GM21529 (cell line): ENCODE measurements at regions not wholly inside any gene's neighbourhood (a gene's known extent, or its start where the extent isn't known, plus 50 kb on each side); places are given as distances from the start of the nearest gene placed in this dataset.

Experiments used
- ATAC-seq: cut with Tn5 transposase; IDR thresholded peaks from one replicate; pipeline ENCODE4 v1.9.1; 2021; ENCODE audit not compliant: unreplicated experiment

DNA sequence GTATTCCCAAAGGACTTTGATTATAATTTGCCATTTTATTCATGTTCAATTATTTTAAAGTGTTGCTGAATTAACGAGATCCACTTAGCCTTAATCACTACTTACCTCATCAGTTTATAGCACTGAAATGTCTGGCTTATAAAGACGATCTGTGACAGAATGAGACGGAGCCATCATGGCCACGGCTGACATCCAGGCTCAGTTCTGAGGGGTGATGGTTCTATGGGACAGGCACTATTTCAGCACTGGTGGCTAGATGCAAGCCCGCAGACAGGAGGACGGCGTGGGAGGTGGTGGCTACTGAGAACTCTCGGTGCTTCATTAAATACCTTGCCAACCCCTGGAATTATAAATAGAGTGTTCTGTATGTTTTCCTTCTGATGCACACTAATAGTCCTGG, 1084.2 kb upstream of the TENM3 start:
- no peak for ATAC-seq

DNA sequence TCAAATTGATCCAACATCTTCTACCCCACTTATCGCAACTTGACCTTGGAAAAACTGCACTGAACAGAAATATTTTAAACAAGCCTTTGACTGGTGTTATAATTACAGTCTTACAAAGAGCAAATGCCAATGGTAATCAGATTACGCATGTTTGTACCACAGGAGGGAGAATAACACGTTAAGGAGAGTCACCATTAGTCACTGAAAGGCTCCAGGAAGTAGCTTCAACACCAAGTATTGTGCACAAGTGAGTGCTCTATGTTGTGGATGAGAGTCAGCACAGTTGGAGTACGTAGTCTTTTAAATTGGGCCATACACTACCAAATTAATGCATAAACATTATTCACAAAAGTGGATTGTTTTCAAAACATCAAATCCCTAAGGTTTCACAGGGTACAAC, 1081.5 kb upstream of the TENM3 start:
- no peak for ATAC-seq

DNA sequence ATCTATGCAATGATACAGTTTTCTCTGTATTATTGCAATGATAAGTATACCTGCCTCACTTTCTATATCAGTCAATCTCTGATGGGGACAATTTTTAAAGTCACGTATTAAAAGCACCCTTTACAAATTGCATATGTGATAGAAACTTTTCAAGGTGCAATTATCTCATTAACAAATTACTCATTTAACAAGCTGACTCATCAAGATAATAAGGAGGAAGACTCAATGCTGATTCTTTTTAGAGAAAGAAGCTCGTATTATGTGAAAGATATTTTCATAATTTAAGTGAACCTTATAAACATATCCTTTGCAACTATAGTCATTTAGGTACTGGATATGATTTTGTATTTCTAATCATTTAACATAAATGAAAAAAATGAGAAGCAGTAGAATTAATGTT, 1080.9 kb upstream of the TENM3 start:
- ATAC-seq = no peak

DNA sequence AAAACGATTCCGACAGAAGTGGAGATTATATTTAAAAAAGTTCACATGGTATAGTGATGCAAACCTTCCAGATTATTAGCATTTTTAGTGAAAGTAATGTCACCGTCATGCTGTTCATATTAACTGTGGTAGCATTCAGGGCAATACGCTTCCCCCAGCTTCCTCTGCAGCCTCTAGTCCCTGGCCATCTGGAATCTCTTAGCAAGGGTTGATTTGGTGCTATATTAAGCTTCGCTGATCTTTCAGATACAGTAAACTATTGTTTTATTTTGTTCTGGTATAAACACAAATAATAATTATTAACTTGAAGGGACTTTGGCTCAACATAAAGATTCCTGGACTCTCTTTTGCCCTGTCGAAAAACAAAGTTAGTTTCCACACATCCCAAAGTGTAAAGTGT, 1080.5 kb upstream of the TENM3 start:
- no peak for ATAC-seq

DNA sequence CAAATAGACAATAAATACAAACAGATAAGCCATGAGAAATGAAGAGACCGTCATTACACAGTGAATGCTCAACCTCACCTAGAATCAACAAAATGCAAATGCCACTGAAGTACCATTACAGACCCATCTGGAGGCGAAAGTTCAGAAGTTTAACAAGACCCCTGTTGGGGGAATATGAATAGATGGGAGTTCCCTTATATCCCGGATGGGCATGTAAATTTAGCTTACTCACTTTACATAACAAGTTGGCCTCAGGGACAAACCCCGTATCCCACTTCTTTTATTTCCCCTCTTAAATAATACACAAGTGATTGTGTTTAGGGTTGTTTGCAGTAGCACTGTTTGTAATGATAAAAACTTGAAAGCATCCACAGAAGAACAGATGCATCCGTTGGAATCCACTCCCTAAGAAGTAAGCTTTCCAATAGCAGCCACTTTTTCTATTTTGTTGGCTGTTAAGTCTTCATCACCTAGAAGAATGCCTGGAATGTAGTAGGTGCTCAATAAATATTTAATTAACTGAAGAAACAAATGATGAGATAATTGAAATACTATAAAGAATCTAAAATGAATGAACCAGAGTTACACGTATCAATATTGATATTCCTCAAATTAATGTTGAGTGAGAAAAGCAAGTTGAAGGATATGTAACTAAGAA, 1076.3 kb upstream of the TENM3 start:
- no peak for ATAC-seq

DNA sequence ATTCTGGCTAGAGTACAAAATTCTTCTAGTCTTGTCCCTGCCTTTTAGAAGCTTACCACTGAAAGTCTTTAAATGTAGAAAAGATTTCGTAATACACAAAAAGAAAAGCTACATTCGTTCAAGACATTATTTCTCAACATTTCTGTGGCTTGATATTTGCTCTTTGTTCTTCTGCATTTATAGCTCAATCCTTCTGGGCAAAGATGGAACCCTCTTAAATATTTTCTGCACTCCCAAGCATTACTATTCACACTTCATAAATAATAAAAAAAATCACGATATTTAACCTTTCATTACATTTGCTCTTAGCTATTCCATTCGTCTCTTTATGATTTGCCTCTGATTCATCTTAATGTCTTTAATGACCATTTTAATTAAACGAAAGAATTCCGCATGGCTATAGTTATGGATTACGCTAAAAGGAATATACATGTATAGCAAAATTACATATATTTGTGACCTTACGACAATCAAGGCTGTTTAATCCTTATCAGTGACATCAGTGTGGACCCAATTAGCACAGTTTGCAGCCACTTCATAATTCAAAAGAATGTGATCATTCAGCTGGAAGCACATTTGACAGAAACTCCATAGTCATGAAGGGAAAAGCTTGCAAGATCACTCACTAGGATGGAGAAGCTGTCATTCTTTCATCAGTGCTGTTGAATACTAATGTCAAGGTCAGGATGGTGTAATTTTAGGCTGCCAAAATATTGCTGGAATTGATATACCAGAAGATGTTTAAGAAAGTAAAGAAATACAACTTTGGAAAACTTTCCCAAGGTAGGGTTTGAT, 1075.0 kb upstream of the TENM3 start:
- ATAC-seq = no peak

DNA sequence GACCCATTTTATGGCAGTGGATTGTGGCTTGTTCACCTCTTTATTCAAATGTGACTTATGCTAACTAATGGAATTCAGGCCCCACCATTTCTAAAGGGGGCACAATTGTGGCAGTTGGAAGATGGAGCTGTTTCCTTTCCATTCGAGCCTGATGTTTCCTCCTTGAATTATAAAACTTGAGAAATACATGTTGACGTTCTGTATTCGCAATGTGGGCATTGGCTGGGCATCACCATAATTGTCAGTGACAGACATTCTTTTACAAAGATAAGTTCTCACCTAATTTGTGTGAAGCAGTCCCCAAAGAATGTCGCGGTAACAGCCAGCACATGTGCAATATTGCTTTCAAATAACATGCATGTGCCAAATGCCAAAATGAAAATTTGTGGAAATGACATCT, 1070.2 kb upstream of the TENM3 start:
- ATAC-seq = no peak

DNA sequence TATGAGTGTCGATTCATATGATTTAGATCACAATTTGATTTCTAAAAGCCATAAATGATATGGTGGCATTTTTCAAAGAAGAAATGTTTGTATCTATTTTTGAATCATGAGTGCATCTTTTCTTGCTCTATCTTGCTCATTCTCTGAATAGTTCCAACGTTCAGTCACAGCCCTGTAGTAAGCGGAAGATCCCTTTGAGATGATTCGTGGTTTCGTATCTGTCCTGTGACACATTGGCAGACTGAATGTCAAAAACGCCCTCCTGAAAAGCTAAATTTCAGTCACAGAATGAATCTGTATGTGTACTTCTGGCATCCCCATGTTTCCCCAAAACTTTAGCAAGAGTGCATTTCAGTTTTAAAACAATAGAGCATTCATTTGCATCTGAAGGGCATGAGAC, 1066.9 kb upstream of the TENM3 start:
- no peak for ATAC-seq

DNA sequence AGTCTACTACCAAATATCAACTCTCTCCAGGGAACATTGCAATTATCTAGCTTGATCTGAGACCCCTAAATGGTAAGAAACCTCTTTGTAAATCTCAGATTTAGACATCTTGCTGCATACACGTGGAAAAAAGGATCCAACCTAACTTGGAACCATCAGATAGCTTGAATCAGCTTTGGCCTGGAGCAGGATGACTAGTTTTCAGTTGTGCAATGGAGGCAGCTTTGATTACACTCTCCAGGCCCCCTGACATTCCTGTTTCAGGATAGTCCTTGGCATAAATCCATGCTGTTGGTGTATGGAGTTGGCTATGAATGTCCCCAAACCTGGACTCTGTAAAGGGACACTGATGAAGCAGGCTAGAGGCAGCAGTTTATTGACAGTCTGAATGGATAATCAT, 1061.9 kb upstream of the TENM3 start:
- ATAC-seq = no peak

DNA sequence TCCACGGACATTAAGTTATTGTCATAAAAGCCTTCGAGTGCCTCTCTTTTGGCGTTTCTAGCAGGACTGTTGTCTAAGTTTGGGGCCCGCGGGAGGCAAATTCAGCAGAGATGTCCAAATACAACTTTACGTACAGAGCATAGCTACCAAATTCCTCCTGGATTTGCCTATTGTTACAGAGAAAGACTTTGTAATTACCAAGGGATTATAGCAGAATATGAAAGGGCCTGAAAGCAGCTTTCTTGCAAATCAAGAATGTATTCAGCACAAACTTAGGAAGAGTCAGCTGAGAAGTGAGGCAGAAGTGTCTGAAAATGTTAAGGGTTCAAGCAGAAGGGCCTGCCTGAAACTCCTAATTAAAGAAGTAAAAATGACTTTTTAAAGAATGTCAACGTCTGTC, 1053.5 kb upstream of the TENM3 start:
- no peak for ATAC-seq

DNA sequence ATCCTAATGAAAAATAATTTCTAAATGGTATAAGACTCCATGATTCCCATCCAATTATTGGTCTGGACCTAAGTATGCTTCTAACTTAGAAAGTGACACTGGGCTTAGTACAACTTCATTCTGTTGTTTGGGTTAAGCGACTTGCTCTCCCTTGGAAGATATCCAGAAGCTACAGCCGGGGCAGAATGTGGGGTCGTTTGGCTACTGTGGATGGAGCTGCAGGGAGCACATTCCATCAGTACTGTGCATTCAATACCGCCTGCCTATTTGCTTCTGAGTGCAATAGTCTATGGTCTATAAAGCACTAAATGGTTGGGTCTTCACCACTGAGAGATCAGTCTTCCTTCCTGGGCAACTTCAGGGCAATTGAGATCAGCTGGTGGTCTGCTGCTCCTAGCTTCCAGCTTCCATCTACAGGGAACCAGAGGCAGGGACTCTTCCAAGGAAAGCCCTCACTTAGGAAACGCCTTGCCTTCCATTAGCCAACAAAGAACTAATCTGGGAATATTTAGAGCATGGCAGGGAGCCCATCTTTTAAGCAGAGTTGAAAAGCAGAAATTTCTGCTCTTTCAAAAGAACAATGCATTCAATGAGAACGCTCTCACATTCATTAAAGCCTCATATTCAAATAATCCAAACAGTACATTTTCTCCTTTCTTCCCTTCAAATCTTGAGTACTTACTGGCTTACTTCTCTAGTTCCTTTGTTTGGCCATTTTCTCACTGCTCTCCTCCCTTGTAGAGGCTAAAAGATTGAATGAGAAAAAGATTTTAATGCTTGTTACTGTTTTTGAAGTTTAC, 1049.9 kb upstream of the TENM3 start:
- ATAC-seq = no peak

DNA sequence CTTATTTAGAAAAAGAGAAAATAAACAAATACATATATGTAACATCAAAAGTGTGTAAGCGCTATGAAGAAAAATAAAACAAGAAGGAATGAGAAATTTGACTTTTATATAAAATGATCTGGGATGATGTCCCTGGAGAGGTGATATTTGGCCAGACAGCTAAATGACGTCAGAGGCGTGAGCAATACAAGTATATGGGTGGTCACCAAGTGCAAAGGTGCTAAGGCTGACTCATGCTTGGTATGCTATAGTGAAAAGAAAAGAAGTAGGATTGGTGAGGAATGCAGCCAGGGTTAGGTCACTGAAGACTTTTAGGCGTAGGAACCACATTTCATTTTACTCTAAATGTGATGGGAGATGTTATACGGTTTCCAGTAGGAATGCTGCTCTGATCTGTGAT, 1049.1 kb upstream of the TENM3 start:
- no peak for ATAC-seq

DNA sequence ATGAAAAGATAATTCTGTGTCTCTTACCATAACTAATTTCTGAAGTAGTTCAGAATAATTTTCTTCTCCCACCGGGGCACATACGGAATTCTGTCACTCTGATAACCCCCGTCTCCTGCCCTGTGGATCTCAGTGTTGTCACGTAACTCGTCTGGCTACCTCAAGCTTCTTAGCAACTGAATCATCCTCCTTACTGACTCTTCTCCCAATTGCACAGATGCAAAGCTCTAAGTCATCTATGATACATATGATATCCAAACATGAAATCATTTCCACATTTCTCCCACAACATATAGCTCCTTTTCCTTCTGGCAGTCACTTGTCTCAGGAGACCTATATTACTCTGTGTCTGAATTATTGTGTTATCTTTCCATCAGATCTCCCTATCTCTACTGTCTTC, 1043.1 kb upstream of the TENM3 start:
- no peak for ATAC-seq

DNA sequence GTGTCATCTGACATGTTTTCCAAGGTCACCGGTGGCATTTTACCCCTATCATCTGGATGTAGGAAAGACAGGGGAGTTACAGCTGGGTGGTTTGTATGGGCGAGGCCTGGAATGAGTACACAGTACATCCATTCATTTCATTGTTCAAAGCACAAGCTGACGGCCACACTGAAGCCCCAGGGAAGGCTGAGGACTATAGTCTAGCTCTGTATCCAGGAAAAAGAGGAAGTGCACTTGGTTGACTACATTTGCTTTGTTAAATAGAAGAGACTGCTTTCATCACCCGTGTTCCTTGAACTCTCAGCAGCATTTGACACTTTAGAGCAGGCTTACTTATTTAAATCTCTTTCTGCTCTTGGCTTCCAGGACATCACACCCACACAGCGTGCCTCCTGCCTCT, 1041.0 kb upstream of the TENM3 start:
- ATAC-seq = no peak

DNA sequence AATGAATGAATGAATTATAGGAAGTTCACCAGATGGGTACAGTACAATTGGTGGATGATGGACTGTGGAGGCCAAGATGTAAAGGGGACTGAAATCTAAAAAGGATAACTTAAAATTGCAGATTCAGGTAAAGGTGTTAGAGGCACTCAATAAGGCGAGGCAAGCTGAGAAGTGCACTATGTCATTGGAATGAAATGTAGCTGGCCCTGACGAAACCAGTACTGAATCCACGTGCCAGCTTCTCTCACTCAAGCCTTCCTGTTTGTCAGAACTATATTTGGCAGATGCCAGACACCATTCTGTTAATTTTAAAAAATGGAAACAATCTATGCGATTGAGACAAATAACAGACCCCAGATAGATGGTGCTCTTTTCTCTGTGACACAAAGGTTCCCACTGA, 1039.1 kb upstream of the TENM3 start:
- no peak for ATAC-seq

DNA sequence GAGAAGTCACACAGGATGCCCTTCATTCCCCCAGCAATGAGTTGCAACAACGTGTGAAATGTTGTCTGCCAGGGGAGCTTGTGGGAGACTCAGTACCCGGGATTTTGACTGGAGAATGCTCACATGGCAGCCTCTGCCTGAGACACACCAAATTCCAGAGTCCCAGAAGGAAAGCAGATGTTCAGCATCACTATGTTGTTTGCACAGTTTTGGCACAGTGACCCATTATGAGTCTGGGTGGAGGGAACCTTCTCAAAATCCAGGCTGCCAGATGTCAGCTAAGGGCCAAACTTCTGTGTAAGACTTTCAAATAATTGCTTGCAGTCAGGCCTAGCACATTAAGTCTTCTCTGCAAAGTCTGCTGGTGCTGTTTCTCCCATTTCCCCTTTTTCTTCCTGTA, 1029.7 kb upstream of the TENM3 start:
- ATAC-seq = no peak

DNA sequence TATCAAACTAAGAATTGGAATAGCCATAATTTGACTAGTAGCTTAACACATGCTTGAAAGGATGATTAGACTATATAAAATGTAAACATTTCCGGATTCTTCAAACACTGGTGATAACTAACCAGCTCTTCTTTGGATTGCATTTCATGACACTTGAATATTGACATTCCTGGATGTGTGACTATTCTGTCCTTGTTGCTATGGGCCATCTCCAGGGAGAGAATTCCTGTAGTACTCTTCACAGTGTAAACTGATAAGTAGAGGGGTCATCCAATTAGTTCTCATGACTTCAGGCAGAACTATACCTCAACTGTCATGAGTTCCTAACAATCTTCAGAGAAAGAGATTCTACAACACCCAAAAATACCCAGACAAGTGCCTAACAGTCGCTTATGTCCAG, 1026.7 kb upstream of the TENM3 start:
- ATAC-seq = no peak

DNA sequence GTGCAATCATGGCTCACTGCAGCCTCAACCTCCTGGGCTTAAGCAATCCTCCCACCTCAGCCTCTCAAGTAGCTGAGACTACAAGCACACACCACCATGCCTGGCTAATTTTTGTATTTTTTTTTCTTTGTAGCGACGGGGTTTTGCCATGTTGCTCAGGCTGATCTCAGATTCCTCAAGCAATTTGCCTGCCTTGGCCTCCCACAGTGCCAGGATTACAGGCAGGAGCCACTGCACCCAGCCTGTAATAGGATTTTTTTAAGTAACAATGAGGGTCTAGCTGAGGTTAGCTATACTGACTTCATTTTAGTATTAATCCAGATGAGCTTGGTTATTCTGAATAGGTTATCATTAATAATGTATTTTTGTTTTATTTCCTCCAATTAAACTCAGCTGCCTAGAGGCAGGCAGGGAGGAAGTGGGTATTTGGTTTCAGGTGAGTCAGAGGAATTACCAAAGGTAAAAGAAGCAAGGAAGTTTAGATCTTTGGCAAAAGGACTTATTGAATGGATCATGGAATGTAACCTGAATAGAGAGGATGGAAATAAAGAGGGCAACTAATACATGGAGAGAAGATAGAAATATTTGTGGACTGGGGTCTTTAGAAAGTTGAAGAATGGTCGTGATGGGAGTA, 1023.3 kb upstream of the TENM3 start:
- ATAC-seq = no peak

DNA sequence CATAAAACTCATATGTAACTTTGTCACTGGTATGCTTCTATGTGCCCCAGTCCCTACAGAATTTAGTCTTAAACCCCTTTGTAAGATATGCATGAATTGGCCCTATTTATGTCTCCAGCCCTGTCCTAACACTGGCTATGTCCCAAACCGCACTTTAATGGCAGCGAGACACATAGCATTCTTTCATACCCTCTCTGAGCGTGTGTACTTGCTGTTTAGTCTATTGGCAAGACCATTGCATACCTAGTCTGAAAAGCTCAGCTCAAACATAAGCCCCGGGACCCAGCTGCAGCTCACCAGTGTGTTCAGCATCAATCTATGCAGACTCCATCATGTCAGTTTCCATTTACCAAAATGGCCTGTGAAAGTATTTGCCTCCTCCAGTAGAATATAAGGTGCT, 1018.4 kb upstream of the TENM3 start:
- no peak for ATAC-seq

DNA sequence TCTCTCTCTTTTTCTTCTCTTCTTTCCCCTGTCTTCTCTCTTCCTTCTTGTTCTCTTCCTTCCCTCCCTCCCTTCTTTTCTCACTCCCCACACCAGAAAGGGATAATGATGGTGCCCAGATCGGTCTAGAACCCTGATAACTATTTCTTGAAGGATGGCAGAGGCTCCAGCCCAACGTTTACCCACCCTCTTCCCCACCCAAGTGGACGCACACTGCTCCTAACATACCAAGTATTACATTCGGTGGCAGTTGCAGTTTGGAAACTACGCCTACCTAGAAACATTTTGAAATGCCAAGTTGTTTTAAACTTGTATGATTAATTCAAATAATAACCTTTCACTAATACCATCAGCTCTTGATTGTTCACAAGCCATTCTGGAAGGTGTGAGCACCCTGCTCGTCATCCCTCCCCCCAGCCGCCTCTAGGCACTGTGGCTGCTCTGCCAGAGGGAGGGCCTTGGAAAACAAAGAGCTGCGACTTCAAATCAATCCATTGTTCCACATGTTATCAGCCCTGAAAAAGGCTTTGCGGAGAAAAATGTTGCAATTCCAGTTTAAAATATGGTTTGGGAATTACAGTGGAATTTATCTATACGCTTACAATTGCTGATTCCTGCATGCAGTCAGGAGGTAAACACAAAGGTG, 1017.5 kb upstream of the TENM3 start:
- ATAC-seq = no peak
